Astrocyte (in vitro differentiated cells and primary cell): ENCODE measurements at regions not wholly inside any gene's neighbourhood (a gene's known extent, or its start where the extent isn't known, plus 50 kb on each side); places are given as distances from the start of the nearest gene placed in this dataset.

ENCODE experiments used
- DNase-seq: peaks from one replicate; pipeline ENCODE4 v3.0.0-alpha.2; 2010; ENCODE audit warnings: low read depth
- FAIRE-seq: peaks from 2 replicates; lab custom pipeline; 2011; peaks lifted over from hg19 to GRCh38; lab: Jason Lieb, UNC
- H2AFZ ChIP-seq: 2 replicates; pipeline ENCODE4 v1.6.0; 2012; ENCODE audit warnings: low read depth, low read length, inconsistent platforms
- H3K27ac ChIP-seq: 2 replicates; pipeline ENCODE4 v1.5.1; 2011; ENCODE audit warnings: low read depth, low read length, inconsistent platforms
- H3K27me3 ChIP-seq: 2 replicates; pipeline ENCODE4 v1.6.0; 2011; ENCODE audit warnings: low read length, inconsistent platforms; ENCODE audit not compliant: insufficient read depth
- H3K36me3 ChIP-seq: 2 replicates; pipeline ENCODE4 v1.5.1; 2011; ENCODE audit warnings: low read length, inconsistent platforms; ENCODE audit not compliant: insufficient read depth
- H3K4me1 ChIP-seq: 2 replicates; pipeline ENCODE4 v1.5.1; 2011; ENCODE audit warnings: low read length, inconsistent platforms; ENCODE audit not compliant: insufficient read depth
- H3K4me2 ChIP-seq: 2 replicates; pipeline ENCODE4 v1.6.0; 2012; ENCODE audit warnings: low read length, inconsistent platforms
- H3K4me3 ChIP-seq: 2 replicates; pipeline ENCODE4 v1.5.1; 2011; ENCODE audit warnings: low read depth, mild to moderate bottlenecking, low read length, inconsistent platforms; ENCODE audit not compliant: insufficient read depth
- H3K79me2 ChIP-seq: 2 replicates; pipeline ENCODE4 v1.6.0; 2012; ENCODE audit warnings: mild to moderate bottlenecking, low read length, inconsistent platforms; ENCODE audit not compliant: insufficient read depth
- H3K9ac ChIP-seq: 2 replicates; pipeline ENCODE4 v1.6.0; 2012; ENCODE audit warnings: mild to moderate bottlenecking, low read length, inconsistent platforms
- H3K9me3 ChIP-seq: 2 replicates; pipeline ENCODE4 v1.5.1; 2012; ENCODE audit warnings: low read depth, mild to moderate bottlenecking, low read length, inconsistent platforms; ENCODE audit not compliant: insufficient read depth
- H4K20me1 ChIP-seq: 2 replicates; pipeline ENCODE4 v1.6.0; 2012; ENCODE audit warnings: low read length, inconsistent platforms; ENCODE audit not compliant: insufficient read depth
- H3K27ac Mint-ChIP-seq: one replicate; pipeline ENCODE4 v1.8.0; 2021; ENCODE audit warnings: mild to moderate bottlenecking, mixed read lengths; ENCODE audit not compliant: unreplicated experiment
- H3K27me3 Mint-ChIP-seq: one replicate; pipeline ENCODE4 v1.8.0; 2021; ENCODE audit warnings: low read depth, mixed read lengths; ENCODE audit not compliant: unreplicated experiment
- H3K36me3 Mint-ChIP-seq: one replicate; pipeline ENCODE4 v1.8.0; 2021; ENCODE audit warnings: low read depth, mixed read lengths; ENCODE audit not compliant: unreplicated experiment
- H3K4me1 Mint-ChIP-seq: one replicate; pipeline ENCODE4 v1.8.0; 2021; ENCODE audit warnings: low read depth, mixed read lengths; ENCODE audit not compliant: unreplicated experiment
- H3K4me3 Mint-ChIP-seq: one replicate; pipeline ENCODE4 v1.8.0; 2021; ENCODE audit warnings: mild to moderate bottlenecking, moderate library complexity, mixed read lengths; ENCODE audit not compliant: unreplicated experiment
- H3K9me3 Mint-ChIP-seq: one replicate; pipeline ENCODE4 v1.8.0; 2021; ENCODE audit warnings: mild to moderate bottlenecking, mixed read lengths; ENCODE audit not compliant: unreplicated experiment
- CTCF ChIP-seq: IDR thresholded peaks from 2 replicates; pipeline ENCODE4 v1.5.1; 2011; ENCODE audit warnings: low read depth, mild to moderate bottlenecking, inconsistent platforms, low read length, moderate library complexity; ENCODE audit not compliant: insufficient read depth
- EZH2 ChIP-seq: IDR thresholded peaks from 2 replicates; pipeline ENCODE4 v1.6.1; 2012; ENCODE audit warnings: mild to moderate bottlenecking, low read length, inconsistent platforms; ENCODE audit not compliant: insufficient read depth

GRCh38 chr3:191136347-191136746, 62.7 kb upstream of the OSTN start:
- Histone ChIP-seq H3K27ac (no peak overlapping the region), H3K9ac (no peak overlapping the region), H4K20me1 (no peaks in the 10 kb centered on the region), H3K79me2 (no peaks in the 10 kb centered on the region), H3K4me3 (no peak overlapping the region), H3K9me3 (no peaks in the 10 kb centered on the region), H3K36me3 (no peaks in the 10 kb centered on the region), H3K4me1 (no peaks in the 10 kb centered on the region), H3K4me2 (no peak overlapping the region), H3K27me3 (no peaks in the 10 kb centered on the region), H2AFZ (no peak overlapping the region)
- DNase-seq: no peak
- TF ChIP-seq EZH2 (no peak), CTCF (peak; percentile 49)
- H3K9me3 Mint-ChIP-seq: no peaks in the 10 kb centered on the region
- peaks cover under 1% of the 10 kb centered on the region for H3K4me1 Mint-ChIP-seq
- H3K36me3 Mint-ChIP-seq: no peaks in the 10 kb centered on the region
- FAIRE-seq: no peak
- H3K4me3 Mint-ChIP-seq: no peak overlapping the region
- H3K27me3 Mint-ChIP-seq: no peaks in the 10 kb centered on the region
- H3K27ac Mint-ChIP-seq: no peak overlapping the region

GRCh38 chr3:191135175-191135574, 63.9 kb upstream of the OSTN start:
- TF ChIP-seq CTCF (no peak), EZH2 (no peak)
- Mint-ChIP-seq H3K36me3 (no peaks in the 10 kb centered on the region), H3K27me3 (no peaks in the 10 kb centered on the region), H3K4me1 (no peaks in the 10 kb centered on the region), H3K27ac (no peak overlapping the region), H3K9me3 (no peaks in the 10 kb centered on the region), H3K4me3 (no peak overlapping the region)
- Histone ChIP-seq H3K36me3 (no peaks in the 10 kb centered on the region), H3K9ac (no peak overlapping the region), H4K20me1 (no peaks in the 10 kb centered on the region), H3K27me3 (no peaks in the 10 kb centered on the region), H2AFZ (no peak overlapping the region), H3K9me3 (no peaks in the 10 kb centered on the region), H3K27ac (no peak overlapping the region), H3K4me1 (no peaks in the 10 kb centered on the region), H3K79me2 (no peaks in the 10 kb centered on the region), H3K4me3 (no peak overlapping the region), H3K4me2 (no peak overlapping the region)
- DNase-seq (no peak), FAIRE-seq (no peak)

- no peak overlapping the region for H2AFZ ChIP-seq
- no peaks in the 10 kb centered on the region for H4K20me1 ChIP-seq
- FAIRE-seq (no peak), DNase-seq (no peak)
- no peaks in the 10 kb centered on the region for H3K79me2 ChIP-seq
- no peak overlapping the region for H3K4me2 ChIP-seq
- H3K4me1 ChIP-seq: no peaks in the 10 kb centered on the region
- no peaks in the 10 kb centered on the region for H3K4me1 Mint-ChIP-seq
- H3K27ac Mint-ChIP-seq: no peak overlapping the region
- H3K27me3 ChIP-seq: no peaks in the 10 kb centered on the region
- no peak overlapping the region for H3K4me3 ChIP-seq
- no peak overlapping the region for H3K4me3 Mint-ChIP-seq
- no peaks in the 10 kb centered on the region for H3K36me3 ChIP-seq
- H3K9me3 Mint-ChIP-seq: no peaks in the 10 kb centered on the region
- TF ChIP-seq EZH2: no peak
- TF ChIP-seq CTCF: no peak
- H3K9ac ChIP-seq: no peak overlapping the region
- H3K36me3 Mint-ChIP-seq: no peaks in the 10 kb centered on the region
- no peak overlapping the region for H3K27ac ChIP-seq
- no peaks in the 10 kb centered on the region for H3K27me3 Mint-ChIP-seq
- H3K9me3 ChIP-seq: no peaks in the 10 kb centered on the region
Observed at GRCh38 chr3:191133359-191133758, 65.7 kb upstream of the OSTN start.
